Osteocyte (in vitro differentiated cells): ENCODE measurements at regions not wholly inside any gene's neighbourhood (a gene's known extent, or its start where the extent isn't known, plus 50 kb on each side); places are given as distances from the start of the nearest gene placed in this dataset.

ENCODE experiments used
- DNase-seq: peaks from one replicate; pipeline ENCODE4 v3.0.0; 2021; ENCODE audit warnings: mixed read lengths; ENCODE audit not compliant: unreplicated experiment; ENCODE audit errors: extremely low spot score
- H3K27ac Mint-ChIP-seq: one replicate; pipeline ENCODE4 v1.8.0; 2021; ENCODE audit warnings: mild to moderate bottlenecking, mixed read lengths; ENCODE audit not compliant: unreplicated experiment
- H3K27me3 Mint-ChIP-seq: one replicate; pipeline ENCODE4 v1.8.0; 2021; ENCODE audit warnings: mixed read lengths; ENCODE audit not compliant: unreplicated experiment
- H3K36me3 Mint-ChIP-seq: one replicate; pipeline ENCODE4 v1.8.0; 2021; ENCODE audit warnings: mixed read lengths; ENCODE audit not compliant: unreplicated experiment
- H3K4me1 Mint-ChIP-seq: one replicate; pipeline ENCODE4 v1.8.0; 2021; ENCODE audit warnings: mixed read lengths; ENCODE audit not compliant: unreplicated experiment
- H3K4me3 Mint-ChIP-seq: one replicate; pipeline ENCODE4 v1.8.0; 2021; ENCODE audit warnings: mild to moderate bottlenecking, moderate library complexity, mixed read lengths; ENCODE audit not compliant: unreplicated experiment
- H3K9me3 Mint-ChIP-seq: one replicate; pipeline ENCODE4 v1.8.0; 2021; ENCODE audit warnings: mixed read lengths; ENCODE audit not compliant: unreplicated experiment
- CTCF ChIP-seq: fragments of 200-600 bp; sonication (generic); IDR thresholded peaks from 2 replicates; pipeline ENCODE4 v1.5.0; 2021; ENCODE audit warnings: antibody characterized with exemption, mild to moderate bottlenecking, moderate library complexity

- no peak overlapping the region for H3K4me3 Mint-ChIP-seq
- DNase-seq = no peak
- no peak overlapping the region for H3K27ac Mint-ChIP-seq
- H3K27me3 Mint-ChIP-seq = peaks cover 12% of the 10 kb centered on the region
- H3K36me3 Mint-ChIP-seq = no peaks in the 10 kb centered on the region
- peaks cover 54% of the 10 kb centered on the region for H3K4me1 Mint-ChIP-seq
- no peaks in the 10 kb centered on the region for H3K9me3 Mint-ChIP-seq
- TF ChIP-seq CTCF = no peak
Observed at GRCh38 chr12:75709503-75709902, 198.1 kb upstream of the KRR1 start.

DNA sequence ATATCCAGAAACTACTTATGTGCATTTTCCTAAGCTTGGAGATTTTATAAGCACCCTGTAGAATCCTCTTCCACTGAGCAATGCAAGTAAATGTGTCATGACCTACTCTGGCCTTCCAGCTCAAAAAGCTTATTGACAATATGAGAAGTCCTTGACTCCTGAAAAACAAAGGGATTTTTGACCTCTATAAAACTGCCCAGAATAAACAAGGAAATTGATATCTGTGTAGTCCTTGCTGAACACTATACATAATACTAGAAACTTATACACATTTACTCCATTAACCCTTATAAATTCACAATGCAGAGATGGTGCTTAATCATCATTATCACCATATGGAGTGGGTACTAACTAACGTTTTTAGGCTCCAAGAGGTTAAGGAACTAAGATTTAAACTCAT is 197.4 kb upstream of the KRR1 start:
- peaks cover 10% of the 10 kb centered on the region for H3K27me3 Mint-ChIP-seq
- no peak overlapping the region for H3K27ac Mint-ChIP-seq
- no peak for TF ChIP-seq CTCF
- DNase-seq = no peak
- H3K36me3 Mint-ChIP-seq = no peaks in the 10 kb centered on the region
- peaks cover 52% of the 10 kb centered on the region for H3K4me1 Mint-ChIP-seq
- no peaks in the 10 kb centered on the region for H3K9me3 Mint-ChIP-seq
- no peak overlapping the region for H3K4me3 Mint-ChIP-seq

- Mint-ChIP-seq H3K4me1 (peaks cover 52% of the 10 kb centered on the region), H3K27ac (peak overlapping the region; percentile 66)
- no peak for TF ChIP-seq CTCF
Observed at GRCh38 chr12:75707983-75708382, 196.6 kb upstream of the KRR1 start.

GRCh38 chr12:75706786-75707605 is 195.6 kb upstream of the KRR1 start:
- peak overlapping the region; percentile 66 for H3K27ac Mint-ChIP-seq
- H3K36me3 Mint-ChIP-seq = no peaks in the 10 kb centered on the region
- H3K4me3 Mint-ChIP-seq = no peak overlapping the region
- H3K4me1 Mint-ChIP-seq = peaks cover 52% of the 10 kb centered on the region
- no peaks in the 10 kb centered on the region for H3K9me3 Mint-ChIP-seq
- H3K27me3 Mint-ChIP-seq = peaks cover 2% of the 10 kb centered on the region
- no peak for DNase-seq
- TF ChIP-seq CTCF = no peak

More at GRCh38 chr12:75707983-75708382, 196.6 kb upstream of the KRR1 start:
- Mint-ChIP-seq H3K9me3 (no peaks in the 10 kb centered on the region), H3K27me3 (peaks cover 4% of the 10 kb centered on the region), H3K36me3 (no peaks in the 10 kb centered on the region), H3K4me3 (no peak overlapping the region)
- no peak for DNase-seq

DNA sequence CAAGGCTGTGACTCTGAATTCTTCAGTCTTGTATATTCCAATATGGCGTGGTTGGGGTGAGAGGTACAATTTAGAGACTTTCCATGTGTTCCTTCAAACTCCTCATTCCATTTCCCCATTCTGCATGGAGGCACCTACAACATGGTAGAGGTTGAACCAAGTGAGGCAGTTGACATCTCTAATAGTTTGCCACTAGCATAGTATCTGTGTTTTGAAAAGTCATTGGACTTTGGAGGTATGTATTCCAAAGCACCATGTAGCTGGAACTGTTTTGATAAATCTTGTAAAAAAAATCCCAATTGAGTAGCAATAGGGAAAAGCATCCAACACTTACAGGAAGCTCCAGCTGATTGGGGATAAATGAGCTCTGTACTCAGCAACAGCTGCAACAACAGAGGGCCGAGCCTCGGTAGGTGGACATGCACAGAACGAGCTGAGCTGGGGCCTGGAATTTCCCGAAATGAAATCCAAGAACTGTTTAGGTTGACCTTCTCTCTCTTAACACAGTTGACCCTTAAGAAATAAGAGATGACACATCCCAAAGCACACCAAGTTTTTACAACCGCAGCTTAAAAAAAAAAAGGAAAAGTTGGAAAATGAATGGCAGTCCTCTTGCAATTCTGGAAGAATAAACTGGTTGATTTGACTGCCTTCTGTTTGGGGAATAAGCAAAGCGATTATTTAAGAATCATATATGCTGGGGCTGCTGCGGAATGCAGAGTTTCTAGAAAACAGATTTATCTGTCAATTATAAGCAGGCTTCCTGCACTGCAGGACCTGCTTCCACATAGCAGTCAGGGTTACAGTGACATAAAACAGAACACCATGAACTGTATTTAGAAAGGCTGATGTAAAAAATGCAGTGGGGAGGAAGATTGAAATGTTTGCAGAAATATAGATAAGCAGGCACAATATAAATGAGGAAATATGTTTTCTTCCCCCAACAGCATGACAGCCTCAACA is 194.6 kb upstream of the KRR1 start:
- H3K4me3 Mint-ChIP-seq = no peak overlapping the region
- H3K4me1 Mint-ChIP-seq = peaks cover 50% of the 10 kb centered on the region
- no peaks in the 10 kb centered on the region for H3K27me3 Mint-ChIP-seq
- H3K27ac Mint-ChIP-seq = peak overlapping the region; percentile 66
- H3K36me3 Mint-ChIP-seq = no peaks in the 10 kb centered on the region
- H3K9me3 Mint-ChIP-seq = no peaks in the 10 kb centered on the region
- DNase-seq = peak; percentile 91
- no peak for TF ChIP-seq CTCF
